SK-N-SH treated with all-trans-retinoic acid at 6 μM for 48 hours (cell line): ENCODE measurements at regions not wholly inside any gene's neighbourhood (a gene's known extent, or its start where the extent isn't known, plus 50 kb on each side); places are given as distances from the start of the nearest gene placed in this dataset.

Source experiments
- ARNTL ChIP-seq: fragments of 450-650 bp; formaldehyde crosslinking; IDR thresholded peaks from 2 replicates; pipeline ENCODE4 v1.5.0; 2020; ENCODE audit warnings: low read depth, mild to moderate bottlenecking, moderate library complexity, borderline replicate concordance
- BACH2 ChIP-seq: fragments of 250-450 bp; sonication (Bioruptor Pico); IDR thresholded peaks from 2 replicates; pipeline ENCODE4 v1.9.0; 2021; ENCODE audit warnings: mild to moderate bottlenecking, borderline replicate concordance
- PPARA ChIP-seq: fragments of 250-450 bp; sonication (Bioruptor Pico); IDR thresholded peaks from 2 replicates; pipeline ENCODE4 v1.5.0; 2020; ENCODE audit warnings: mild to moderate bottlenecking, borderline replicate concordance
- RARB ChIP-seq: fragments of 250-450 bp; sonication (Bioruptor Pico); IDR thresholded peaks from 2 replicates; pipeline ENCODE4 v1.8.0; 2021; ENCODE audit warnings: mild to moderate bottlenecking, moderate library complexity
- TOX ChIP-seq: fragments of 250-450 bp; sonication (Bioruptor Pico); IDR thresholded peaks from 2 replicates; pipeline ENCODE4 v1.8.0; 2021; ENCODE audit warnings: mild to moderate bottlenecking, moderate library complexity, borderline replicate concordance
- ZC3H10 ChIP-seq: fragments of 250-450 bp; sonication (Bioruptor Pico); IDR thresholded peaks from 2 replicates; pipeline ENCODE4 v1.5.1; 2021; ENCODE audit warnings: mild to moderate bottlenecking, moderate library complexity
- ZFP3 ChIP-seq: fragments of 250-450 bp; sonication (Bioruptor Pico); IDR thresholded peaks from 2 replicates; pipeline ENCODE4 v1.5.0; 2020; ENCODE audit warnings: mild to moderate bottlenecking, moderate library complexity
- ZNF8 ChIP-seq: fragments of 450-650 bp; formaldehyde crosslinking; IDR thresholded peaks from 2 replicates; pipeline ENCODE4 v1.5.0; 2020; ENCODE audit warnings: mild to moderate bottlenecking, moderate library complexity
- TF ChIP-seq, protein P1 (sequence below): fragments of 250-450 bp; sonication (Bioruptor Pico); IDR thresholded peaks from 2 replicates; pipeline ENCODE4 v1.8.0; 2020; ENCODE audit warnings: mild to moderate bottlenecking, moderate library complexity, borderline replicate concordance
- TF ChIP-seq, protein P2 (sequence below): fragments of 250-450 bp; sonication (Bioruptor Pico); IDR thresholded peaks from 2 replicates; pipeline ENCODE4 v1.5.0; 2020; ENCODE audit warnings: mild to moderate bottlenecking, moderate library complexity
- TF ChIP-seq, protein P3 (sequence below): fragments of 250-450 bp; sonication (Bioruptor Pico); IDR thresholded peaks from 2 replicates; pipeline ENCODE4 v1.5.1; 2021; ENCODE audit warnings: mild to moderate bottlenecking, moderate library complexity

DNA sequence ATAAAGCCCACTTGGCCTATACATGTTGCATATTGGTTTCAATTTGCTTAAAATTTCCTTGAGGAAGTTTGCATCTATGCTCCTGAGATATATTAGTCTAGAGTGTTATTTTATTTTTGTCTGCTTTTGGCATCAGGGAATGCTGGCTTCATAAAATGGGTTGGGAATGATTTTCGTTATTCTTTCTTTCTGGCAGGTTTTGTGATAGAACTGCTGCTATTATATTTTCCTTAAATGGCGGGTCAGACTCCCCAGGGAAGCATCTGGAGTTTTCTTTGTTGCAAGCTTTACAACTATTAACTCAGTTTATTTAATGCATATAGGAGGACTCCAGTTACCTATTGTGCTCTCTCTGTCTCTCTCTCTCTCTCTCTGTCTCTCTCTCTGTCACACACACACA, 82.0 kb upstream of the WDR17 start:
- TF ChIP-seq, protein P1, sequence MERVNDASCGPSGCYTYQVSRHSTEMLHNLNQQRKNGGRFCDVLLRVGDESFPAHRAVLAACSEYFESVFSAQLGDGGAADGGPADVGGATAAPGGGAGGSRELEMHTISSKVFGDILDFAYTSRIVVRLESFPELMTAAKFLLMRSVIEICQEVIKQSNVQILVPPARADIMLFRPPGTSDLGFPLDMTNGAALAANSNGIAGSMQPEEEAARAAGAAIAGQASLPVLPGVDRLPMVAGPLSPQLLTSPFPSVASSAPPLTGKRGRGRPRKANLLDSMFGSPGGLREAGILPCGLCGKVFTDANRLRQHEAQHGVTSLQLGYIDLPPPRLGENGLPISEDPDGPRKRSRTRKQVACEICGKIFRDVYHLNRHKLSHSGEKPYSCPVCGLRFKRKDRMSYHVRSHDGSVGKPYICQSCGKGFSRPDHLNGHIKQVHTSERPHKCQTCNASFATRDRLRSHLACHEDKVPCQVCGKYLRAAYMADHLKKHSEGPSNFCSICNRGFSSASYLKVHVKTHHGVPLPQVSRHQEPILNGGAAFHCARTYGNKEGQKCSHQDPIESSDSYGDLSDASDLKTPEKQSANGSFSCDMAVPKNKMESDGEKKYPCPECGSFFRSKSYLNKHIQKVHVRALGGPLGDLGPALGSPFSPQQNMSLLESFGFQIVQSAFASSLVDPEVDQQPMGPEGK (CRISPR knock-in tag): no peak
- TF ChIP-seq, protein P2, sequence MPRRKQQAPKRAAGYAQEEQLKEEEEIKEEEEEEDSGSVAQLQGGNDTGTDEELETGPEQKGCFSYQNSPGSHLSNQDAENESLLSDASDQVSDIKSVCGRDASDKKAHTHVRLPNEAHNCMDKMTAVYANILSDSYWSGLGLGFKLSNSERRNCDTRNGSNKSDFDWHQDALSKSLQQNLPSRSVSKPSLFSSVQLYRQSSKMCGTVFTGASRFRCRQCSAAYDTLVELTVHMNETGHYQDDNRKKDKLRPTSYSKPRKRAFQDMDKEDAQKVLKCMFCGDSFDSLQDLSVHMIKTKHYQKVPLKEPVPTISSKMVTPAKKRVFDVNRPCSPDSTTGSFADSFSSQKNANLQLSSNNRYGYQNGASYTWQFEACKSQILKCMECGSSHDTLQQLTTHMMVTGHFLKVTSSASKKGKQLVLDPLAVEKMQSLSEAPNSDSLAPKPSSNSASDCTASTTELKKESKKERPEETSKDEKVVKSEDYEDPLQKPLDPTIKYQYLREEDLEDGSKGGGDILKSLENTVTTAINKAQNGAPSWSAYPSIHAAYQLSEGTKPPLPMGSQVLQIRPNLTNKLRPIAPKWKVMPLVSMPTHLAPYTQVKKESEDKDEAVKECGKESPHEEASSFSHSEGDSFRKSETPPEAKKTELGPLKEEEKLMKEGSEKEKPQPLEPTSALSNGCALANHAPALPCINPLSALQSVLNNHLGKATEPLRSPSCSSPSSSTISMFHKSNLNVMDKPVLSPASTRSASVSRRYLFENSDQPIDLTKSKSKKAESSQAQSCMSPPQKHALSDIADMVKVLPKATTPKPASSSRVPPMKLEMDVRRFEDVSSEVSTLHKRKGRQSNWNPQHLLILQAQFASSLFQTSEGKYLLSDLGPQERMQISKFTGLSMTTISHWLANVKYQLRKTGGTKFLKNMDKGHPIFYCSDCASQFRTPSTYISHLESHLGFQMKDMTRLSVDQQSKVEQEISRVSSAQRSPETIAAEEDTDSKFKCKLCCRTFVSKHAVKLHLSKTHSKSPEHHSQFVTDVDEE (CRISPR knock-in tag): no peak
- TF ChIP-seq BACH2 (no peak), TOX (CRISPR knock-in tag) (no peak), ZNF8 (CRISPR knock-in tag) (no peak), RARB (CRISPR knock-in tag) (no peak), ARNTL (CRISPR knock-in tag) (no peak), ZC3H10 (no peak), ZFP3 (no peak), PPARA (CRISPR knock-in tag) (no peak)
- TF ChIP-seq, protein P3, sequence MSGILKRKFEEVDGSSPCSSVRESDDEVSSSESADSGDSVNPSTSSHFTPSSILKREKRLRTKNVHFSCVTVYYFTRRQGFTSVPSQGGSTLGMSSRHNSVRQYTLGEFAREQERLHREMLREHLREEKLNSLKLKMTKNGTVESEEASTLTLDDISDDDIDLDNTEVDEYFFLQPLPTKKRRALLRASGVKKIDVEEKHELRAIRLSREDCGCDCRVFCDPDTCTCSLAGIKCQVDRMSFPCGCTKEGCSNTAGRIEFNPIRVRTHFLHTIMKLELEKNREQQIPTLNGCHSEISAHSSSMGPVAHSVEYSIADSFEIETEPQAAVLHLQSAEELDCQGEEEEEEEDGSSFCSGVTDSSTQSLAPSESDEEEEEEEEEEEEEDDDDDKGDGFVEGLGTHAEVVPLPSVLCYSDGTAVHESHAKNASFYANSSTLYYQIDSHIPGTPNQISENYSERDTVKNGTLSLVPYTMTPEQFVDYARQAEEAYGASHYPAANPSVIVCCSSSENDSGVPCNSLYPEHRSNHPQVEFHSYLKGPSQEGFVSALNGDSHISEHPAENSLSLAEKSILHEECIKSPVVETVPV (CRISPR knock-in tag): no peak
